Peyer's patch (tissue), 4 donors: ENCODE measurements at regions not wholly inside any gene's neighbourhood (a gene's known extent, or its start where the extent isn't known, plus 50 kb on each side); places are given as distances from the start of the nearest gene placed in this dataset.

Experiments
- DNase-seq, 3 donors: peaks; one replicate each; pipeline ENCODE4 v3.0.0-alpha.2; 2017 to 2019
- H3K27ac ChIP-seq, 4 donors: fragments of 200-600 bp; sonication (generic); one replicate each; pipeline ENCODE4 v1.5.1; 2016 to 2019
- H3K27me3 ChIP-seq, 2 donors: fragments of 200-600 bp; sonication (generic); one replicate each; pipeline ENCODE4 v1.5.1; 2019
- H3K36me3 ChIP-seq, 3 donors: fragments of 200-600 bp; sonication (generic); one replicate each; pipeline ENCODE4 v1.5.1; 2016 to 2019
- H3K4me1 ChIP-seq, 4 donors: fragments of 200-600 bp; sonication (generic); one replicate each; pipeline ENCODE4 v1.5.1; 2016 to 2019
- H3K4me3 ChIP-seq, 4 donors: fragments of 200-600 bp; sonication (generic); 1 replicate in 3 of 4; 2 replicates in 1 of 4; pipeline ENCODE4 v1.5.1; 2016 to 2019; ENCODE audit warnings: mild to moderate bottlenecking in 1 of 4
- H3K9me3 ChIP-seq, 4 donors: fragments of 200-600 bp; sonication (generic); one replicate each; pipeline ENCODE4 v1.5.1; 2016 to 2019; ENCODE audit warnings: mild to moderate bottlenecking in 1 of 4
- POLR2A ChIP-seq, 2 donors: fragments of 450-650 bp; IDR thresholded peaks; one replicate each; pipeline ENCODE4 v1.5.1; 2017; ENCODE audit warnings: antibody characterized with exemption in 2 of 2, mild to moderate bottlenecking in 2 of 2, moderate library complexity in 2 of 2
- TF ChIP-seq, protein P1 (sequence below), 6 experiments: fragments of 450-650 bp in 4 of 6; fragments of 200-600 bp in 2 of 6; sonication (generic) in 1 of 6; IDR thresholded peaks; one replicate each; pipeline ENCODE4 v1.5.1; 2017 to 2019; ENCODE audit warnings: antibody characterized with exemption in 6 of 6, mild to moderate bottlenecking in 3 of 6, moderate library complexity in 1 of 6

DNA sequence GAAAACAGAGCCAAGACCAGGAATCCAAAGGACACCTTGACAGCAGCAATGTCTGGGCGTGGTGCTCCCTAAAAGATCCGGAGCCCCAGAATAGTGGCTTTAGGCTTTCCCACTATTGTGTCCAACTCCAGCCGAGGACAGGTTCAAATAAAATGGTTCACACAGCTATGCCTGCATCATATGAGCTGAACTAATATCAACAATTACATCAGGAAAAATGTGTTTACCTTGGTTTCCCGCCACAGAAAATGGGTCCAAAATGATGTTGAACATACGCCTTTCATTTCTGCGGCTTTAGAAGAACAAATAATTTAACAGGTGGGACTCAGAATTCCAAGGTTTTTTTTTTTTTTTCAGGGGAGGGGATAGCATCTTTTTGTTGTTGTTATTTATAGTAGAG lies 93.6 kb downstream of the OSR1 start:
- Histone ChIP-seq H3K27ac (no peak overlapping the region), H3K4me1 (no peaks in the 10 kb centered on the region), H3K27me3 (no peaks in the 10 kb centered on the region), H3K9me3 (no peaks in the 10 kb centered on the region), H3K4me3 (no peak overlapping the region), H3K36me3 (no peaks in the 10 kb centered on the region)
- no peak for DNase-seq
- no peak for TF ChIP-seq POLR2A (IDR thresholded peaks at IDR 0.05)
- TF ChIP-seq, protein P1, sequence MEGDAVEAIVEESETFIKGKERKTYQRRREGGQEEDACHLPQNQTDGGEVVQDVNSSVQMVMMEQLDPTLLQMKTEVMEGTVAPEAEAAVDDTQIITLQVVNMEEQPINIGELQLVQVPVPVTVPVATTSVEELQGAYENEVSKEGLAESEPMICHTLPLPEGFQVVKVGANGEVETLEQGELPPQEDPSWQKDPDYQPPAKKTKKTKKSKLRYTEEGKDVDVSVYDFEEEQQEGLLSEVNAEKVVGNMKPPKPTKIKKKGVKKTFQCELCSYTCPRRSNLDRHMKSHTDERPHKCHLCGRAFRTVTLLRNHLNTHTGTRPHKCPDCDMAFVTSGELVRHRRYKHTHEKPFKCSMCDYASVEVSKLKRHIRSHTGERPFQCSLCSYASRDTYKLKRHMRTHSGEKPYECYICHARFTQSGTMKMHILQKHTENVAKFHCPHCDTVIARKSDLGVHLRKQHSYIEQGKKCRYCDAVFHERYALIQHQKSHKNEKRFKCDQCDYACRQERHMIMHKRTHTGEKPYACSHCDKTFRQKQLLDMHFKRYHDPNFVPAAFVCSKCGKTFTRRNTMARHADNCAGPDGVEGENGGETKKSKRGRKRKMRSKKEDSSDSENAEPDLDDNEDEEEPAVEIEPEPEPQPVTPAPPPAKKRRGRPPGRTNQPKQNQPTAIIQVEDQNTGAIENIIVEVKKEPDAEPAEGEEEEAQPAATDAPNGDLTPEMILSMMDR (IDR thresholded peaks at IDR 0.05), result no peak

DNA sequence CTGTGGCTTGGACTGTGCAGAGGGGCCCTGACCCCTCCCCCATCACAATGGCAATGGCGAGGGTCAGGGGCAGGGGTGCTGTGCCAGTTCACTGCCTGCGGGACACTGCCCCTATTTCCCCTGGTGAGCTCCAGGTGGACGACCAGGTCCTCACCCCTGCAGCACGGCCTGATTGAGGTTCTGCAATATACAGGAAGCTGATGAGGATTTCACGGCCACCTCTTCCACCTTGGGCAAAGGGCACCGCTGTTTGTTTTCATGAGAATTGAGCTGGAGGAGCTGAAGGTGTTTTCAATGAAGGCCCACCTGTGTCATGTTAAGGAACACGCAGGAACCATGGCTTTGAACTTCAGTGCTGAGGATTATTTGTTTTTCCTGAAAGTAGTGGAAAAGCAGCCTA lies 96.3 kb downstream of the OSR1 start:
- H3K36me3 ChIP-seq, result no peaks in the 10 kb centered on the region
- DNase-seq, result no peak
- H3K27ac ChIP-seq, result no peak overlapping the region
- no peak for TF ChIP-seq POLR2A (IDR thresholded peaks at IDR 0.05)
- TF ChIP-seq, protein P1 (IDR thresholded peaks at IDR 0.05), result no peak
- H3K4me1 ChIP-seq, result no peaks in the 10 kb centered on the region
- H3K4me3 ChIP-seq, result no peak overlapping the region
- H3K9me3 ChIP-seq, result no peaks in the 10 kb centered on the region
- H3K27me3 ChIP-seq, result no peaks in the 10 kb centered on the region

DNA sequence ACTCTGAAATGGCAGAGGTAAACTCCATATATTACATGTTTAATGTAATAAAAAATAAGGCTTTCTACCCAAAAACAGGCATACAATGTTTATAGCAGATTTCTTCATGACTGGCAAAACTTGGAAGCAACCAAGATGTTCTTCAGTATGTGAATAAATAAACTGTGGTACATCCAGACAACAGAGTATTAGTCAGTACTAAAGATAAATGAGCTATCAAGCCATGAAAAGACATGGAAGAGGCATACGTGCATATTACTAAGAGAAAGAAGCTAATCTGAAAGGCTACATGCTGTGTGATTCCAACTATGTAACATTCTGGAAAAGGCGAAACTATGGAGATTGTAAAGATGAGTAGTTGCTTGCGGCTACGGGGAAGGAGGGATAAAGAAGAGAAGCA lies 97.4 kb downstream of the OSR1 start:
- no peaks in the 10 kb centered on the region for H3K36me3 ChIP-seq
- no peak for DNase-seq
- no peaks in the 10 kb centered on the region for H3K27me3 ChIP-seq
- no peaks in the 10 kb centered on the region for H3K4me1 ChIP-seq
- H3K27ac ChIP-seq, result no peak overlapping the region
- H3K4me3 ChIP-seq, result no peak overlapping the region
- no peak for TF ChIP-seq POLR2A (IDR thresholded peaks at IDR 0.05)
- TF ChIP-seq, protein P1 (IDR thresholded peaks at IDR 0.05), result no peak
- H3K9me3 ChIP-seq, result no peaks in the 10 kb centered on the region

DNA sequence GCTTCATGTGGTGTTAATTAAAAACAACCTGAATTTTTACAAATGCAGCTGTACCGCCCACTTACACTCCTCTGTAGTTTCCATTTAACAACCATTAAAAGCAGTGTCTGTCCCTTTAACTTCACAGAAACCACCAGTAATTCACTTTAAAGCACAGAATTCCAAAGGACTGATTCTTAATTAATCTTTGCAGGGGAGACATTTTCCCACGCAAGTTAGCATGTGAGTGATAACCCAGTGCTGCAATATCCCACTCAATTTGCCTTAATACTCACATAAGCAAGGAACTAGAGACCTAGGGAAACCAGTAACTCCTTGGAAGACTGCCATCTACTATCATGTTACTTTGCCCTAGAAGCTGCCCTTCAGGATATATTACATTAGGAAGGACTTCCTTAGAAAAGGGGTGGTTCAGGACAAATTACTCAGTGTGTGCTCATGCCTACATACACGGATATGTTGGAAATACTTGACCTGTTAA lies 102.3 kb downstream of the OSR1 start:
- H3K36me3 ChIP-seq, result no peaks in the 10 kb centered on the region
- no peak for DNase-seq
- H3K27ac ChIP-seq, result no peak overlapping the region
- no peak overlapping the region for H3K4me3 ChIP-seq
- H3K27me3 ChIP-seq, result no peaks in the 10 kb centered on the region
- no peaks in the 10 kb centered on the region for H3K9me3 ChIP-seq
- TF ChIP-seq, protein P1 (IDR thresholded peaks at IDR 0.05), result no peak
- no peak for TF ChIP-seq POLR2A (IDR thresholded peaks at IDR 0.05)
- no peaks in the 10 kb centered on the region for H3K4me1 ChIP-seq

DNA sequence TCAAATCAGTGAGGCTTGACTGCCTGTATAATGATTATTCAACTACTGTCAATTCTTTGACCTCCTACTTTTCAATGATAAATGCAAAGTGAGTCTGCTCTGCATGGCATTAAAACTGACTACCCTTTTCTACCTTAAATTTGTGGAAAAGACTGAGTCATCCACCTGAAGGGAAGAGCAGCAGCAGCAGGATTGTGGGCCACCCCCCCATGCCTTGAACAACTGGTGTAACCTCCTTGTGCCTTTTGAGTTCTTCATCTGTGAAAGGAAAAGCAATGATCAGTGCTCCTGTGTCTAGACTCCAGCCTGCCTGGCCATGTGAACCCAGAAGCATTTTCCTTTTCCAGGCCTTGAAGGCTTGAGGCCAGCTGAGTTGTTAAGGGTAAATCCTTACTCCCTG lies 102.9 kb downstream of the OSR1 start:
- no peak for DNase-seq
- Histone ChIP-seq H3K4me3 (no peak overlapping the region), H3K27me3 (no peaks in the 10 kb centered on the region), H3K36me3 (no peaks in the 10 kb centered on the region), H3K4me1 (no peaks in the 10 kb centered on the region), H3K27ac (no peak overlapping the region), H3K9me3 (no peaks in the 10 kb centered on the region)
- TF ChIP-seq, protein P1 (IDR thresholded peaks at IDR 0.05), result no peak
- TF ChIP-seq POLR2A (IDR thresholded peaks at IDR 0.05), result no peak

DNA sequence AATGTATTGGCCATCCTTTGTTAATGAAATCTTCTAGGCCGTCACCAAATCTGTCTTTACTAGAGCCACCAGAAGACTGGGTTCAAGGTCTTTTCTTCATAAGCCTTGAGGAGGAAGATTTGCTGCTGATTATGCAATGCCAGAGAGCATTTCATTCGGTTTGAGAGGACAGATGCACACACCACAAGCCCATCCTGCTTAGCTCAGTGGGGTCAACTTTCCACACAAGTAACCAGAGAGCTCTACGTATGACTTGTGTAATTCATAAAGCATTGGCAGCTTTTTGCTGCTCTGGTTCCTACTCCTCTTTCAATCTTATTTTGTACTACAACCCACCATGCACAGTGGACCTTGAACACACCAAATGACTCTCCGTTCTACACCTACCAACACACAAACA lies 106.9 kb downstream of the OSR1 start:
- no peak for DNase-seq
- no peaks in the 10 kb centered on the region for H3K9me3 ChIP-seq
- no peaks in the 10 kb centered on the region for H3K4me1 ChIP-seq
- no peaks in the 10 kb centered on the region for H3K36me3 ChIP-seq
- no peak overlapping the region for H3K4me3 ChIP-seq
- no peaks in the 10 kb centered on the region for H3K27me3 ChIP-seq
- TF ChIP-seq, protein P1 (IDR thresholded peaks at IDR 0.05), result no peak
- no peak for TF ChIP-seq POLR2A (IDR thresholded peaks at IDR 0.05)
- no peak overlapping the region for H3K27ac ChIP-seq
